SU-DHL-6 (cell line): ENCODE measurements at regions not wholly inside any gene's neighbourhood (a gene's known extent, or its start where the extent isn't known, plus 50 kb on each side); places are given as distances from the start of the nearest gene placed in this dataset.

Experiments used
- H2AFZ ChIP-seq: fragments of 200-600 bp; sonication (generic); 2 replicates; pipeline ENCODE4 v1.6.1; 2014; ENCODE audit warnings: low read depth, mild to moderate bottlenecking, moderate library complexity, mixed read lengths, antibody characterized with exemption, low read length; ENCODE audit not compliant: severe bottlenecking
- H3F3A ChIP-seq: fragments of 200-600 bp; shearing (Covaris generic); 2 replicates; pipeline ENCODE4 v1.6.0; 2016; ENCODE audit warnings: antibody characterized with exemption, mild to moderate bottlenecking; ENCODE audit not compliant: insufficient read depth
- H3K27ac ChIP-seq: fragments of 200-600 bp; sonication (generic); 2 replicates; pipeline ENCODE4 v1.5.1; 2016; ENCODE audit warnings: low read depth, mild to moderate bottlenecking, low read length, moderate library complexity, mixed read lengths
- H3K27me3 ChIP-seq: fragments of 200-600 bp; sonication (generic), shearing (Covaris generic); 2 replicates; pipeline ENCODE4 v1.6.0; 2014; ENCODE audit warnings: mild to moderate bottlenecking, low read length
- H3K36me3 ChIP-seq: fragments of 200-600 bp; sonication (generic); 2 replicates; pipeline ENCODE4 v1.6.1; 2014; ENCODE audit warnings: mild to moderate bottlenecking, low read length, mixed read lengths
- H3K4me2 ChIP-seq: fragments of 300-600, 200-600 bp; shearing (Covaris generic), sonication (generic); 2 replicates; pipeline ENCODE4 v1.6.0; 2014; ENCODE audit warnings: low read length, low read depth, mild to moderate bottlenecking; ENCODE audit not compliant: poor library complexity, severe bottlenecking
- H3K4me3 ChIP-seq: fragments of 200-600 bp; sonication (generic); 2 replicates; pipeline ENCODE4 v1.5.1; 2014; ENCODE audit warnings: antibody characterized with exemption, low read length, mild to moderate bottlenecking, mixed read lengths; ENCODE audit not compliant: insufficient read depth, poor library complexity, severe bottlenecking
- H3K79me2 ChIP-seq: fragments of 200-600 bp; sonication (generic); 2 replicates; pipeline ENCODE4 v1.6.1; 2014; ENCODE audit warnings: mild to moderate bottlenecking, low read length, moderate library complexity; ENCODE audit not compliant: insufficient read depth
- H3K9ac ChIP-seq: fragments of 200-600 bp; sonication (generic); 2 replicates; pipeline ENCODE4 v1.7.0; 2014; ENCODE audit warnings: mild to moderate bottlenecking, low read length
- H3K9me2 ChIP-seq: fragments of 200-600 bp; sonication (generic); replicated peaks from 2 replicates; pipeline ENCODE4 v1.6.1; 2014; ENCODE audit warnings: low read length; ENCODE audit not compliant: insufficient read depth
- H3K9me3 ChIP-seq: fragments of 200-600 bp; sonication (generic); 2 replicates; pipeline ENCODE4 v1.6.1; 2014; ENCODE audit warnings: low read length, mixed read lengths; ENCODE audit not compliant: insufficient read depth
- H4K20me1 ChIP-seq: fragments of 200-600 bp; sonication (generic); 2 replicates; pipeline ENCODE4 v1.6.1; 2014; ENCODE audit warnings: low read depth, mild to moderate bottlenecking, antibody characterized with exemption, low read length, moderate library complexity, mixed read lengths
- EZH2phosphoT487 ChIP-seq: fragments of 200-600 bp; sonication (generic), shearing (Covaris generic); conservative IDR thresholded peaks from 2 replicates; pipeline ENCODE4 v1.6.1; 2018; ENCODE audit warnings: mild to moderate bottlenecking, antibody characterized with exemption, low read length, moderate library complexity, mixed read lengths
- TF ChIP-seq, protein P1 (sequence below): fragments of 200-600 bp; sonication (generic); IDR thresholded peaks from one replicate; pipeline ENCODE4 v1.5.1; 2017; ENCODE audit warnings: antibody characterized with exemption, mild to moderate bottlenecking, low read length, moderate library complexity; ENCODE audit not compliant: insufficient read depth, poor library complexity, severe bottlenecking

DNA sequence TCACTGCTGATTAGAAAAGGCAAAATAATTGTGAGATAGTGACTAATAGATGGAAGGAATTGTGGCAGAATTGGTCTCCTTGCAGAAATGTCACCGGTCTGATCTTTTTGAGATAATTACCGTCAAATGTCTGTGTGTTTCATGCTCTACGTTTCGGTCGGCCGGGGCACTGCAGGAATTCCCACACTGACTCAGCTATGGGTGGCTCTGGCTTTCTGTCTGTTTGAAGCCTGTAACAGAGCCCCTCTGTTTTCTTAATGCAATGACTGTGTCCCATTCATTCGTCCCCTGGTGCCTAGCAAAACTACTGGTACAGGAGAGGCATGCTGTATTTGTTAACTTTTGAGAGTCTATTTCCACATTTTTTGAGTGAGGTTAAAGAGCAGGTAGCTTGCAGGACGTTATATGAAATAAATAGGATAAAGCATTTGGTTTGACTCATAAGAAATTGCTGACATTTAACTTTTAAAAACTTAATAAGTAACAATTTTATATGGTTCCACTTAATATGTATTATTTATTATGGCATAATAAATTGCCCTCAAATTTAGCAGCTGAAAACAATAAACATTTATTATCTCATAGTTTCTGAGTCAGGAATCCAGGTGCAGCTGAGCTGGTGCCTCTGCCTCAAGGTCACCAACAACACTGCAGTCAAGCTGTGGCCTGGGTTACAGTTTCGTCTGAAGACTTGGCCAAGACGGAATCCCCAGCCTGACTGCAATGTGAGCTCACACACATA is 53.3 kb upstream of the CTBP2 start:
- H3K9me2 ChIP-seq: no peaks in the 10 kb centered on the region
- H3K4me2 ChIP-seq: no peak overlapping the region
- TF ChIP-seq EZH2phosphoT487: no peak
- TF ChIP-seq, protein P1, sequence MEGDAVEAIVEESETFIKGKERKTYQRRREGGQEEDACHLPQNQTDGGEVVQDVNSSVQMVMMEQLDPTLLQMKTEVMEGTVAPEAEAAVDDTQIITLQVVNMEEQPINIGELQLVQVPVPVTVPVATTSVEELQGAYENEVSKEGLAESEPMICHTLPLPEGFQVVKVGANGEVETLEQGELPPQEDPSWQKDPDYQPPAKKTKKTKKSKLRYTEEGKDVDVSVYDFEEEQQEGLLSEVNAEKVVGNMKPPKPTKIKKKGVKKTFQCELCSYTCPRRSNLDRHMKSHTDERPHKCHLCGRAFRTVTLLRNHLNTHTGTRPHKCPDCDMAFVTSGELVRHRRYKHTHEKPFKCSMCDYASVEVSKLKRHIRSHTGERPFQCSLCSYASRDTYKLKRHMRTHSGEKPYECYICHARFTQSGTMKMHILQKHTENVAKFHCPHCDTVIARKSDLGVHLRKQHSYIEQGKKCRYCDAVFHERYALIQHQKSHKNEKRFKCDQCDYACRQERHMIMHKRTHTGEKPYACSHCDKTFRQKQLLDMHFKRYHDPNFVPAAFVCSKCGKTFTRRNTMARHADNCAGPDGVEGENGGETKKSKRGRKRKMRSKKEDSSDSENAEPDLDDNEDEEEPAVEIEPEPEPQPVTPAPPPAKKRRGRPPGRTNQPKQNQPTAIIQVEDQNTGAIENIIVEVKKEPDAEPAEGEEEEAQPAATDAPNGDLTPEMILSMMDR: no peak
- no peak overlapping the region for H3K9ac ChIP-seq
- H4K20me1 ChIP-seq: no peaks in the 10 kb centered on the region
- H3F3A ChIP-seq: no peaks in the 10 kb centered on the region
- no peak overlapping the region for H3K27ac ChIP-seq
- H3K4me3 ChIP-seq: no peak overlapping the region
- no peak overlapping the region for H2AFZ ChIP-seq
- no peaks in the 10 kb centered on the region for H3K79me2 ChIP-seq
- no peaks in the 10 kb centered on the region for H3K27me3 ChIP-seq
- H3K36me3 ChIP-seq: no peaks in the 10 kb centered on the region
- no peaks in the 10 kb centered on the region for H3K9me3 ChIP-seq

DNA sequence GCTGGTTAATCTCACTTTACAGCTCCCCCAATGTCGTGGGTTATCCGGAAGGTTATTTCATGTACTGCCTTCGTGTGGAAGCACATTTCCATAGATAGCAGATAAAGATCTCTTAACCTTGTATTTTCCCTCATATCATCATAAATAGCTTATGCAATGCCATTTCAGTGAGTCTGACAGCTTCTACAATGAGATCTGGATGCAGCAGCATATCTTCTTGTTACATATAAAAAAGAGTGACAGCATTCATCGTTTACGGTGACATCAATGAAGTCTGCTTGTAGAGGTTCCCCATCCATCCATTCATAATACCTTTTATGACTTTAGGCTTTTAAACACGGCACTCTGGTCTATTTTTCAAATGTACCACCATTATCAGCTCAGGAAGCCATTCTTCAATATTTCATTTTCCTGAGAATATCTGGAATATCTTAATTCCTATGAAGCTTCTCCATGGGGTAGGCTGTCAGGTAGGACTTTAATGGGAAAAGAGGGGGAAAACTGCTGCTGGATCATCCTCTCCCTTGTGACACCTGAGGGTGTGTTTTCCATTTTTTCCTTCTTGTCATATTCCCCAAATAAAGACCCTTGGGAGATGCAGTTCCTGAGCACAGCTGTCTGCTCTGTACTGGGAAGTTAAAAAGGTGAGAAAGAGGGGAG is 51.9 kb upstream of the CTBP2 start:
- no peak overlapping the region for H2AFZ ChIP-seq
- H3K4me3 ChIP-seq: no peak overlapping the region
- H3K79me2 ChIP-seq: no peaks in the 10 kb centered on the region
- no peaks in the 10 kb centered on the region for H3F3A ChIP-seq
- H3K9me2 ChIP-seq: no peaks in the 10 kb centered on the region
- no peak for TF ChIP-seq EZH2phosphoT487
- TF ChIP-seq, protein P1: no peak
- H3K4me2 ChIP-seq: no peak overlapping the region
- H3K27ac ChIP-seq: no peak overlapping the region
- H3K9ac ChIP-seq: no peak overlapping the region
- no peaks in the 10 kb centered on the region for H3K27me3 ChIP-seq
- no peaks in the 10 kb centered on the region for H3K9me3 ChIP-seq
- no peaks in the 10 kb centered on the region for H4K20me1 ChIP-seq
- H3K36me3 ChIP-seq: no peaks in the 10 kb centered on the region
